GM19328 (cell line): ENCODE measurements at regions not wholly inside any gene's neighbourhood (a gene's known extent, or its start where the extent isn't known, plus 50 kb on each side); places are given as distances from the start of the nearest gene placed in this dataset.
"Not testable (repeated sequence)": the region's sequence is repeated elsewhere in the genome, so short reads cannot be mapped to it uniquely, and the experiment has no call there.

Source experiments
- ATAC-seq: cut with Tn5 transposase; IDR thresholded peaks from one replicate; pipeline ENCODE4 v1.9.1; 2021; ENCODE audit warnings: mild to moderate bottlenecking, moderate library complexity; ENCODE audit not compliant: unreplicated experiment

GRCh38 chr9:72433616-72434267 lies 68.7 kb upstream of the ZFAND5 start:
- not testable (repeated sequence) for ATAC-seq

DNA sequence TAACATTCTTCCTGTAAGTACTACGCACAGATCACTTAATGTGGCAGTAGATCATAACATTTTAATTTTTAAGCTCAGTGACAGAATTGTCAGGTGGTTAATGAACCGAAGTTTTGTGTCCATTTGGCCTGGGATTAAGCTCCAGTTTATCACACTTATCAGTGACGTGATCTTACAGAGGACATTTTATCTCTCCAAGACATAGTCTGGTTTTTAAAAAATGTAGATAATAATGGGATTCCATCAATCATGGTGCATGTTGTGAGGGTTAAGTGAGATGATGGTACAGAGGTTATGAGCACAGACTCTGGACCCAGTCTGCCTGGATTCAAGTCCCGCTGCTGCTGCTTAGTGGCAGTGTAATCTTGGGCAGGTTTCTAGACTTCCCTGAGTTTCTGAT lies 66.0 kb upstream of the ZFAND5 start:
- ATAC-seq, result no peak

DNA sequence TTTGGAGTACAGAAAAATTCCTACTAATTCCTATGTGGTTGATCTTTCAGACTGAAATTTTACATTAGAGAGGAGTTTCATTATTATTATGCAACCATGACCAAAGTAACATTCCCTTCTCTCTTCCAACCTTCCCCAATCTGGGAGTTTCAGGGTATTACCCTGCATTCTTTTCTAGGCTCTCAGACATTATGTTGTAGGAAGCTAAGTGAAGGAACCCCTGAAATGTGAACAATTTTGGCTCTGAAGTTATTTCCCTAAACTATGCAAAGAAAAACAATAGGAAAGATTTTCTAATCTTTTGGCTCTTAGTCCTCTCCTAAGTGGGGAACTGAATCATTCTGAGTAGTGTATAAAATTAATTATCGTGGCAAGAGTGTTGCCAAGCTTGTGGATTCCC lies 63.3 kb upstream of the ZFAND5 start:
- no peak for ATAC-seq

DNA sequence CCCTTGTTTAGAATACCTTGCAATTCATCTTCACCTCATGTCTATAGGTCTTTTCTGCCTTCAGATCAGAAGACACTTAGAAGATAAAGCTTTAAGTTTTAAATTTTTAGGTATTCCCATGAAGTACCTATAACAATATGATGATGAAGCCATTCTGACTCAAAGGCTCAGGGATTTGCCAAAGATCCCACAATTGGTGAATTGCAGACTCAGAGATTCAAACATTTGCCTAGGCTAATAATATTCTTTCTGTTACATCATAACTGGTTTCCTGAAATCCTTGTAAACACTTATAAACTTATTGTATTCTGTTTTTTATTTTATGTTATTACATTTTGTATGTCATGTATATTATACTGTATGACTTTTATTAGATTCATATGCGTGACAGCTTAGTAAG lies 62.8 kb upstream of the ZFAND5 start:
- no peak for ATAC-seq

- no peak for ATAC-seq
These were observed 59.1 kb upstream of the ZFAND5 start for GRCh38 chr9:72424131-72424530.

- no peak for ATAC-seq
These were observed 57.2 kb upstream of the ZFAND5 start for GRCh38 chr9:72422214-72422613.

DNA sequence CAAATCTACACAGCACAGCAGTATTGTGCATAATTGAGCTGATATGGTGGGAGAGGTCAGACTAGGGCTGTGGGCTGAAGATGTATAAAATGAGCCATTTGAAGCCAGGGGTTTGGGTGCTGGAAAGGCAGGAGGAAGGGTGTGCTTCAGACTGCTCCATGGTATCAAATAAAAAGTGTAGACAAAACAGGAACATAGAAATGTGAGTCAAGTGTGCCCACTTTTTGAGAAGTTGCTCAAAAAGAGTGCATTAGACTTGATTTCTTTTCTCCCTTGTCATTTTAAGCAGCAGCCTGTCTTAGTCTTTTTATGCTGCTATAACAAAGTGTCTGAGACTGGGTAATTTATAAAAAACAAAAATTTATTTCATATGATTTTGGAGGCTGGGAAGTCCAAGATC lies 55.8 kb upstream of the ZFAND5 start:
- no peak for ATAC-seq

- ATAC-seq, result no peak
These were observed 50.9 kb upstream of the ZFAND5 start for GRCh38 chr9:72415948-72416347.

- ATAC-seq, result no peak
These were observed 50.2 kb upstream of the ZFAND5 start for GRCh38 chr9:72415163-72415562.
